ENCODE measurements at regions not wholly inside any gene's neighbourhood (a gene's known extent, or its start where the extent isn't known, plus 50 kb on each side); places are given as distances from the start of the nearest gene placed in this dataset.

DNA sequence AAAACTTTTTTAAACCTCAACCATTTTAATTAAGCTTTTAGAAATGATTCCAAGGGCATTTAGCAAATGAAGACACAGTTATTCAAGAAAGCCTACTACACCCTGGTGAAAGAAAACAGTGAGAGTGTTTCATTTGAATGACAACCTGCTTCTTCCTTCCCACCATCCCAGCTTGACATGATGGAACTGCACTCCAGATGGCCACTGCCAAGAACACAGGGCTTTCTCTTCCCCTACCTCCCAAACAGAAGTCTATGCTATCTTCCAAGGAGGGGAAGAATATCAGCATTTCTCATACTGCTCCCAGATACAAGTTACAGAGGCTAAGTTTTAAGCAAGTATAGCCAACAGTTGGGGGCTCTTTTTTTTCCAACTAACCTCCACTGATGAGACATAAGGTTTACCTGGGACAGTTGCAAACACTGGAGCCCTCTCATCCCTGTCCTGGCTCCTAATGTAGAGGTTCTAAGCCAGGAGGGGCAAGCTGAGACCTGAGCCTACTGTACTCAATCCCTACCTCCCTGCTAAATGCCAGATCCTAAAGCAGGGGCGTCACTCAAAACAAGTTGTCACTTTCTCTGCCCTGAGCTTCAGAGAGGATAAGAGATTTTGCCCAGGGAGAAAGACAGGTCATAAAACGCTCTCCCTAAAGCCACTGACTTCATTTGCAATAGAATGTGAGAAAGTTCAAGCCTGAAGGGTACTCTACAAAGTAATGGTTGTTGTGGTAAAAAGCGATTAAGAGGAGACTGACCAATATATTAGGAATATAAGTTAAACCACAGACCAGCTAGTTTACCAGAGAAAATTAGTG, 88.5 kb upstream of the SLC27A6 start:
- WGBS (ENCODE audit: insufficient coverage, low lambda C conversion rate), result 80% methylated on average over 1 of the region's 3 CpGs
- no peaks in the 10 kb centered on the region for H3K9me3 ChIP-seq (ENCODE audit: control insufficient read depth, low read depth, low read length)
- no peak overlapping the region for H3K4me3 ChIP-seq (ENCODE audit: low read length)
- no peaks in the 10 kb centered on the region for H3K4me1 ChIP-seq (ENCODE audit: control insufficient read depth, insufficient read depth, low read length)
- DNase-seq, result no peak
- no peak overlapping the region for H3K27ac ChIP-seq (ENCODE audit: low read length)
- H3K36me3 ChIP-seq (ENCODE audit: control insufficient read depth, insufficient read depth, low read length), result no peaks in the 10 kb centered on the region
- no peaks in the 10 kb centered on the region for H3K27me3 ChIP-seq (ENCODE audit: control insufficient read depth, insufficient read depth, low read length)

DNA sequence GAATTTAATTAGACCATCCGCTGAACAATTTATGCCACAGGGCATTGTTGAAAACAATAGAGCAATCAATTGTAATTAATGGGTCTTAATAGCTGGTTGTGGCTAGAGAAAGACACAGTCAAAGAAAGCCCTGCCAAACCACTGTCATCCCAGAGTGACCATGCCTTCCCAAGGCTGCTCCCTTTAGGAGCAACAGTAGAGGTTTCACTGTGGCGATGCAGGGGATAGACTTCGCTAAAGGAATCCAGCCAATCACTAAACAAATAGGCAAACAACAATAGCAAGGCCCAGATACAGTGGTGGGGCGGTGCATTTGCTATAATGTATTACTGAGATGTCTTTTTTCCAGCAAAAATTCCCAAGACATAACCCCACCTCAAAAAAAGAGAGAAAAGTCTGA, 87.8 kb upstream of the SLC27A6 start:
- DNase-seq, result no peak
- no peak overlapping the region for H3K4me3 ChIP-seq (ENCODE audit: low read length)
- H3K4me1 ChIP-seq (ENCODE audit: control insufficient read depth, insufficient read depth, low read length), result no peaks in the 10 kb centered on the region
- H3K36me3 ChIP-seq (ENCODE audit: control insufficient read depth, insufficient read depth, low read length), result no peaks in the 10 kb centered on the region
- no peaks in the 10 kb centered on the region for H3K9me3 ChIP-seq (ENCODE audit: control insufficient read depth, low read depth, low read length)
- H3K27me3 ChIP-seq (ENCODE audit: control insufficient read depth, insufficient read depth, low read length), result no peaks in the 10 kb centered on the region
- WGBS (ENCODE audit: insufficient coverage, low lambda C conversion rate), result no CpG with 5 or more reads among the region's 4 CpGs
- H3K27ac ChIP-seq (ENCODE audit: low read length), result no peak overlapping the region

DNA sequence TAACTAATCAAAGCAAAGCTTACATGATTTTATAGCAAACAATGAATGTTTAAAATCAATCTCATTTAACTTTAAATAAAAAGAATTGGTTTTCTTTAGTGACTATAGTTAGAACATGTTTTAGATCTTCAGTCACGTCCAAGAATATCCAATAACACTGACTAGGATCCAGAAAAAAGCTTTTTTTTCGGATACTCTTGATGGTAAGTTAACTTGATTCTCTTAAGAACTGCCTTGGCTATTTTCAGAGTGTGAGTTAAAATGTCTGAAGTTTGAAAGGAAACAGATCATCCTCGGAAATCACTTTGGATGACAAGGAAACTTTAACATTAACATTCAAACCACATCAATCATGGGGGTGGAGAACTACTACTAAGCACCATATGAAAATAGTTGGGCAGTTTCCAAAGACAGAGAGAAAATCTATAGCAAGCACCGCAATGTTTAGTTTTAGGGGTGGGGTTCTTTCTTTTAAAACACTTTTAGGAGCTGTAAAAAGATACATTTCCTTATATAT, 83.7 kb upstream of the SLC27A6 start:
- no CpG with 5 or more reads among the region's 4 CpGs for WGBS (ENCODE audit: insufficient coverage, low lambda C conversion rate)
- no peaks in the 10 kb centered on the region for H3K9me3 ChIP-seq (ENCODE audit: control insufficient read depth, low read depth, low read length)
- H3K27ac ChIP-seq (ENCODE audit: low read length), result no peak overlapping the region
- H3K36me3 ChIP-seq (ENCODE audit: control insufficient read depth, insufficient read depth, low read length), result no peaks in the 10 kb centered on the region
- DNase-seq, result no peak
- H3K27me3 ChIP-seq (ENCODE audit: control insufficient read depth, insufficient read depth, low read length), result no peaks in the 10 kb centered on the region
- H3K4me3 ChIP-seq (ENCODE audit: low read length), result no peak overlapping the region
- H3K4me1 ChIP-seq (ENCODE audit: control insufficient read depth, insufficient read depth, low read length), result no peaks in the 10 kb centered on the region

- DNase-seq, result no peak
- H3K9me3 ChIP-seq (ENCODE audit: control insufficient read depth, low read depth, low read length), result no peaks in the 10 kb centered on the region
- no peak overlapping the region for H3K4me3 ChIP-seq (ENCODE audit: low read length)
- H3K4me1 ChIP-seq (ENCODE audit: control insufficient read depth, insufficient read depth, low read length), result no peaks in the 10 kb centered on the region
- H3K36me3 ChIP-seq (ENCODE audit: control insufficient read depth, insufficient read depth, low read length), result no peaks in the 10 kb centered on the region
- H3K27me3 ChIP-seq (ENCODE audit: control insufficient read depth, insufficient read depth, low read length), result no peaks in the 10 kb centered on the region
- no peak overlapping the region for H3K27ac ChIP-seq (ENCODE audit: low read length)
Observed at GRCh38 chr5:128885649-128886255, 79.5 kb upstream of the SLC27A6 start.

GRCh38 chr5:128895122-128895521, 70.2 kb upstream of the SLC27A6 start:
- DNase-seq, result no peak
- Histone ChIP-seq H3K27me3 (ENCODE audit: control insufficient read depth, insufficient read depth, low read length) (no peaks in the 10 kb centered on the region), H3K36me3 (ENCODE audit: control insufficient read depth, insufficient read depth, low read length) (no peaks in the 10 kb centered on the region), H3K4me3 (ENCODE audit: low read length) (no peak overlapping the region), H3K27ac (ENCODE audit: low read length) (no peak overlapping the region), H3K4me1 (ENCODE audit: control insufficient read depth, insufficient read depth, low read length) (no peaks in the 10 kb centered on the region), H3K9me3 (ENCODE audit: control insufficient read depth, low read depth, low read length) (no peaks in the 10 kb centered on the region)

GRCh38 chr5:128896675-128897074, 68.6 kb upstream of the SLC27A6 start:
- H3K27me3 ChIP-seq (ENCODE audit: control insufficient read depth, insufficient read depth, low read length), result no peaks in the 10 kb centered on the region
- no peak overlapping the region for H3K4me3 ChIP-seq (ENCODE audit: low read length)
- no peaks in the 10 kb centered on the region for H3K4me1 ChIP-seq (ENCODE audit: control insufficient read depth, insufficient read depth, low read length)
- DNase-seq, result no peak
- H3K9me3 ChIP-seq (ENCODE audit: control insufficient read depth, low read depth, low read length), result no peaks in the 10 kb centered on the region
- H3K27ac ChIP-seq (ENCODE audit: low read length), result no peak overlapping the region
- no CpG with 5 or more reads among the region's 2 CpGs for WGBS (ENCODE audit: insufficient coverage, low lambda C conversion rate)
- no peaks in the 10 kb centered on the region for H3K36me3 ChIP-seq (ENCODE audit: control insufficient read depth, insufficient read depth, low read length)

DNA sequence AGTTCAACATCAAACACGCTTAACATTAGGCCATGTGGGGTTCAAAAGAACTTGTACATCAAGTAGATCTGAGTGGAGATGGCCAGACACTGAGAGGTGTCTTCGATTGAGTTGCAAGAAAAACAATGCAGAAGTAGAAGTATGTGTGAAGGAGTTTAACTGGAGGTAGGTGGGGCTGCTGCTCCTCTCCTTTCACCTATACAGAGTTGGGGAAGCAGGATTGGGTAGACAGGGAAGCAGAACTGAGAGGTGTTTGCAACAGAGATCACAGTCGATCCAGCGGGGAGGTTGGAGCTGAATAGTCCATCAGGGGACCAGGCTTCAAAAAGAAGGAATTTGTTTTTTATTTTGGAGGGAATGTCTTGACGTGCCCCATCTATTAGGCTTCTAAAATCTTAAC, 61.7 kb upstream of the SLC27A6 start:
- Histone ChIP-seq H3K4me1 (ENCODE audit: control insufficient read depth, insufficient read depth, low read length) (no peaks in the 10 kb centered on the region), H3K36me3 (ENCODE audit: control insufficient read depth, insufficient read depth, low read length) (no peaks in the 10 kb centered on the region), H3K27me3 (ENCODE audit: control insufficient read depth, insufficient read depth, low read length) (no peaks in the 10 kb centered on the region), H3K4me3 (ENCODE audit: low read length) (no peak overlapping the region), H3K27ac (ENCODE audit: low read length) (no peak overlapping the region), H3K9me3 (ENCODE audit: control insufficient read depth, low read depth, low read length) (no peaks in the 10 kb centered on the region)
- WGBS (ENCODE audit: insufficient coverage, low lambda C conversion rate), result 86% methylated on average over 1 of the region's 5 CpGs
- no peak for DNase-seq

DNA sequence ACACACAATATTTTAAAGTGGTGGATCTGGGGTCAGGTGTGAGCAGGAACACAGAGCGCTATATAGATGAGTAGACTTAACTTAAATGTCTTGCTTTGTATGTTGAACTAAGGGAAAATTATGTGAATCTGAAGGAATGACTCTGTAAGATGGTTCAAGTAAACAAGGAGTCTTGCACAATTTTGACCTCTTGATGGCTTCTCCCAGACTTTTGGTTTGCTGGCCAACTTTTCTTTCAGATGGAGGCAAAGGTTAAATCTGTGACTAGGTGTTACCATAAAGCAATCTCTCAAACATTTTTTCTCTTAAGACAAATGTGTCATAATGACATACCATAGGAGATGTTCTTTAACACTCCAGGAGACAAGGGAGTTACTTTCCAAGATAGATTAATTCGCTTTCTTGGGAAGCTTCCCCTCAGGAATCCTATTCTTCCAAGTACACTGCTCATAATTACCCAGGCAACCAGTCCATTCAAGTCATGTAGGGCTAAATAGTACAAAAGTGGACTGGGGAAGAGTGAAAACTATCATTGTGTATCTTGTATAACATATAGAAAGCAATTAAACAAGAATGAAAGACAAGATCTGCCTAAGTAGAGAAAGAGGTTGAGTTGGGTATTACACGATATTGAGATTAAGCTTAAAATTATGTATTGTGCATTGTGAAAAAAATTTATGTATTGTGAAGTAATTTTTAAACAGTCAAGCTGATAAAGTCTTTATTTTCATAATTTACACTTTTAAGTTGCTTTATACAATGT, 60.3 kb upstream of the SLC27A6 start:
- Histone ChIP-seq H3K4me1 (ENCODE audit: control insufficient read depth, insufficient read depth, low read length) (no peaks in the 10 kb centered on the region), H3K9me3 (ENCODE audit: control insufficient read depth, low read depth, low read length) (no peaks in the 10 kb centered on the region), H3K27me3 (ENCODE audit: control insufficient read depth, insufficient read depth, low read length) (no peaks in the 10 kb centered on the region), H3K4me3 (ENCODE audit: low read length) (no peak overlapping the region), H3K36me3 (ENCODE audit: control insufficient read depth, insufficient read depth, low read length) (no peaks in the 10 kb centered on the region), H3K27ac (ENCODE audit: low read length) (no peak overlapping the region)
- 74% methylated on average over 2 of the region's 3 CpGs for WGBS (ENCODE audit: insufficient coverage, low lambda C conversion rate)
- peak in 1 of 2 donors; percentile 4 for DNase-seq

DNA sequence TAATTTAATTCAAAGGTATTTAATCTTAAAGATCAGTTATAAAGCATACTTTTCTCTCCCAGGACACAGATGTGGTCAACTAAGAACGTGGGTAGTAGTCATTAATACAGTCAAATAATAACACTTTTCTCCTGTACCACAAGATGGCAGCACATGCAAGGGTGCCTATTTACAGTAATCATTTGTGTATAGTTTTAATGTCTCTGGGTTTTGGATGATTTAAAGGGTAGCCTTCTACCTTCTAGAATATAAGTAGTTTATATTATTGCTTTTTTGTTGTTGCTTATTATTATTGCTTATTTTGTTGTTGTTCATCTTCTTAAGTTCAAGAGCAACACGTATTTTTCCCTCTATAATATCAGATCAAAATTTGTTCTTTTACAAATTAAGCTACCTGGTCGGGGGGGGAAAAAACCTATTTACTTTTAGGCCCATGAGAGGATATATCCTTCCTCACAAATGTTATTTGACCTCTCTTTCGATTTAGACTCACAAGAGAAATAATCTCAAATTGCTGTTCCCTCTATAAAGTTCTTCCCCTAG, 59.6 kb upstream of the SLC27A6 start:
- Histone ChIP-seq H3K9me3 (ENCODE audit: control insufficient read depth, low read depth, low read length) (no peaks in the 10 kb centered on the region), H3K4me1 (ENCODE audit: control insufficient read depth, insufficient read depth, low read length) (no peaks in the 10 kb centered on the region), H3K27ac (ENCODE audit: low read length) (no peak overlapping the region), H3K27me3 (ENCODE audit: control insufficient read depth, insufficient read depth, low read length) (no peaks in the 10 kb centered on the region), H3K36me3 (ENCODE audit: control insufficient read depth, insufficient read depth, low read length) (no peaks in the 10 kb centered on the region), H3K4me3 (ENCODE audit: low read length) (no peak overlapping the region)
- DNase-seq, result peak; percentile 37 to 38
- WGBS (ENCODE audit: insufficient coverage, low lambda C conversion rate), result 71% methylated on average over 3 of the region's 4 CpGs

DNA sequence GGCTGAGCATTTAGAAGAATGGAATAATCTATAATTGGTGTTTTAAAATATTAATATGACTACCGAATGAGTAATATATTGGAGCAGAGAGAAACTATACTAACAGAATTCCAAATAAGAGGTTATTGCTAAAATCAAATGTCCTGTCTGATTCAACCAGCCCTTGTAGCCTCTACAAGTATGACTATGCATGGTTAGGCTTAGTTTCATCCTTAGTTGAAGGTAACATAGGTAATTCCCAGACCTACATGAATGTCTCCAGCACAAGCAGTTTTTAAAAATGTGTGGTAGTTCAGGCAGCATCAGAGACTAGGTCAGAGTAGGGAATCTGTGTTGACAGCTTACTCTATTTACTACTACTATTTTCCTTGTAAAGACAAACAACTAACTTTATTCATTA, 51.7 kb upstream of the SLC27A6 start:
- Histone ChIP-seq H3K9me3 (ENCODE audit: control insufficient read depth, low read depth, low read length) (no peaks in the 10 kb centered on the region), H3K4me3 (ENCODE audit: low read length) (no peak overlapping the region), H3K36me3 (ENCODE audit: control insufficient read depth, insufficient read depth, low read length) (no peaks in the 10 kb centered on the region), H3K27me3 (ENCODE audit: control insufficient read depth, insufficient read depth, low read length) (no peaks in the 10 kb centered on the region), H3K4me1 (ENCODE audit: control insufficient read depth, insufficient read depth, low read length) (no peaks in the 10 kb centered on the region), H3K27ac (ENCODE audit: low read length) (no peak overlapping the region)
- no CpG with 5 or more reads among the region's 1 CpG for WGBS (ENCODE audit: insufficient coverage, low lambda C conversion rate)
- DNase-seq, result no peak

Measured in large intestine (tissue), 3 donors.